KG1 (cell line): ENCODE measurements at regions not wholly inside any gene's neighbourhood (a gene's known extent, or its start where the extent isn't known, plus 50 kb on each side); places are given as distances from the start of the nearest gene placed in this dataset.
"Not testable (repeated sequence)": the region's sequence is repeated elsewhere in the genome, so short reads cannot be mapped to it uniquely, and the experiment has no call there.

Source experiments
- DNase-seq: peaks from one replicate; lab custom pipeline; 2025; lab: John Stamatoyannopoulos, UW

DNA sequence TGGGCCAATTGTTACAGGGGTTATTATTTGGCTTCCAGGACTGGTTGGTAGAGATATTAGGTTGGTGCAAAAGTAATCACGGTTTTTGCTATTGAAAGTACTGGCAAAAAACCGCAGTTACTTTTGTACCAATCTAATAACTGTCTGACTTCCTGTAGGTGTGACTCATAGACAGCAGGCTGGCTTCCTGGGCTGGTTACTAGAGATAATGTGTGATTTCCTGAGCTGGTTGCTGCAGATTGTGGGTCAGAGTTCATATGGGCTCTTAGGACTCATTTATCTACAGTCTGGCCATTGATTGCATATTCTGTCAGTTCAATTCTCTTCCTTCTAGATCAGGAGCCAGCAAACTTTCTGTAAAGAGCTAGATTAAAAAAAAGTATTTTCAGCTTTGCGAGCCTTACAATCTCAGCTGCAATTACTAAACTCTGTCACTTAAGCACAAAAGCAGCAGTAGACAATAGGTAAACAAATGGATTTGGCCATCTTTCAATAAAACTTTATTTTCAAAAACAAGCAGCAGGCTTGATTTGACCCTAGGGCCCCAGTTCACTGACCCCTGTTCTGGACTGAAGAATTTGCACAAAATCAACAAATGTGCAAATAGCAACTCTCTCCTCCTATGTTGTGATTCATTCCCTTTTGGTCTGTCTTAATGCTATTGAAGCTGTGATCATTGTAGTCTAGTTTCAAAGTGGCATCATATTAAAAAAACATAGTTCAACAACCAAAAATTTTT, 50.8 kb upstream of the BOD1L1 start:
- DNase-seq: no peak

DNA sequence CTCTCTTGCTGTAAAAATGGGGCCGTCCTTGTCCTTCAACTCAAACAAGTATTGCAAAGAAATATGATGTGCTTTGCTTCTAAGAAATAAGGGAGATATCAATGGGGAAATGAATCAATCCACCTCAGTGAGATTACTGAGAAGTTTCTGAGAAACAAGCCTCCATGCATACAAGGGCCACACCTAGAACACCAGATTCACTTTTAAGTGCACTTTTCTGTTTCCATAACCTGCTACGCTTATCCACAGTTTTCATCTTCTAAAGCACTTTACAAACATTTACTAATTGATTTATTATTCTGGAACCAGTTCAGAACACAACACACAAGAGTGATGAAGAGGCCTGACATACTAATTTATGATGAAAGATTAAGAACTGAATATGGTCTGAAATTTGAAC, 54.0 kb upstream of the BOD1L1 start:
- no peak for DNase-seq

DNA sequence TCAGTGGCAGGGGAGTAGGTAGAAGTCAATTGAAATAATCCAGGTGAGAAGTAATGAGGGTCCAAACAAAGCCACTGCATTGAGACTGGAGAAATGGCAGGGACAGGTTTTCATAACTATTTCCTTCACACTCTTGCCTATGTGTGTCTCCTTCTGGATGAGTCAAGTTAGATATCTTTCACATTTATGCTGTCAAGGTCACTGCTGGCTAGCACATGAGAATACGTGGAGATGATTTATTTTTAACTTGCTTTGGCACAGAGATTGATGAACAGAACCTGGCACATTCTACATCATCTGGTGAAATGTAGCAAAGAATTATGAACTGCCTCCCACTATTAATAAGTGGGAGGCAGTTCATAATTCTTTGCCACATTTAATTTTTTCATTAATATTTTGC, 66.7 kb upstream of the BOD1L1 start:
- no peak for DNase-seq

DNA sequence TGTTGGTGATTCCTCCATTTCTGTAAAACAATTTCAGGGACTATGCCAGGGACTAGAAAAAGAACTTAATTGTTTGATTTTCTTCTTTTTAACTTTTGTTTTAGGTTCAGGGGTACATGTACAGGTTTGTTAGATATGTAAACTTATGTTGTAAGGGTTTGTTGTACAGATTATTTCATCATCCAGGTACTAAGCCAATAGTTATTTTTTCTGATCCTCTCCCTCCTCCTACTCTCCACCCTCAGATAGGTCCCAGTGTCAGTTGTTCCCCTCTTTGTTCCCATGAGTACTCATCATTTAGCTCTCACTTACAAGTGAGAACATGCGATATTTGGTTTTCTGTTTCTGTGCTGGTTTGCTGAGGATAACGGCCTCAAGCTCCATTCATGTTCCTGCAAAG, 70.8 kb upstream of the BOD1L1 start:
- no peak for DNase-seq

DNA sequence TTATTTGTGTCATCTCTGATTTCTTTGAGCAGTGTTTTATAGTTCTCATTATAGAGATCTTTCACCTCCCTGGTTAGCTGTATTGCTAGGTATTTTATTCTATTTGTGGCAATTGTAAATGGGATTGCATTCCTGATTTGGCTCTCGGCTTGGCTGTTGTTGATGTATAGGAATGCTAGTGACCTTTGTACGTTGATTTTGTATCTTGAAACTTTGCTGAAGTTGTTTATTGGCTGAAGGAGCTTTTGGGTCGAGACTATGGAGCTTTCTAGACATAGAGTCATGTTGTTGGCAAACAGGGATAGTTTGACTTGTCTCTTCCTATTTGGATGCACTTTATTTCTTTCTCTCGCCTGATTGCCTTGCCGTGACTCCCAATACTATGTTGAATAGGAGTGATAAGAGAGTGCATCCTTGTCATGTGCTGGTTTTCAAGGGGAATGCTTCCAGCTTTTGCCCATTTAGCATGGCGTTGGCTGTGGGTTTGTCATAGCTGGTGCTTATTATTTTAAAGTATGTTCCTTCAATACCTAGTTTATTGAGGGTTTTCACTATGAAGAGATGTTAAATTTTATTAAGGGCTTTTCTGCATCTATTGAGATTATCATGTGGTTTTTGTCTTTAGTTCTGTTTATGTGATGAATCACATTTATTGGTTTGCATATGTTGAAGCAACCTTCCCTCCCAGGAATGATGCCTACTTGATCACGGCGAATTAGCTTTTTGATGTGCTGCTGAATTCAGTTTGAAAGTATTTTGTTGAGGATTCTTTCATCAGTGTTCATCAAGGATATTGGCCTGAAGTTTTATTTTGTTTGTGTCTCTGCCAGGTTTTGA, 72.7 kb upstream of the BOD1L1 start:
- no peak for DNase-seq

DNA sequence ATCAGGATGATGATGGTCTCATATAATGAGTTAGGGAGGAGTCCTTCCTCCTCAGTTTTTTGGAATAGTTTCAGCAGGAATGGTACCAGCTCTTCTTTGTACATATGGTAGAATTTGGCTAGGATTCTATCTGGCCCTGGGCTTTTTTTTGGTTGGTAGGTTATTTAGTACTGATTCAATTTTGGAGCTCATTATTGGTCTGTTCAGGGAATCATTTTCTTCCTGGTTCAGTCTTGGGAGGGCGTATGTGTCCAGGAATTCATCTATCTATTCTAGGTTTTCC, 73.3 kb upstream of the BOD1L1 start:
- DNase-seq: not testable (repeated sequence)

DNA sequence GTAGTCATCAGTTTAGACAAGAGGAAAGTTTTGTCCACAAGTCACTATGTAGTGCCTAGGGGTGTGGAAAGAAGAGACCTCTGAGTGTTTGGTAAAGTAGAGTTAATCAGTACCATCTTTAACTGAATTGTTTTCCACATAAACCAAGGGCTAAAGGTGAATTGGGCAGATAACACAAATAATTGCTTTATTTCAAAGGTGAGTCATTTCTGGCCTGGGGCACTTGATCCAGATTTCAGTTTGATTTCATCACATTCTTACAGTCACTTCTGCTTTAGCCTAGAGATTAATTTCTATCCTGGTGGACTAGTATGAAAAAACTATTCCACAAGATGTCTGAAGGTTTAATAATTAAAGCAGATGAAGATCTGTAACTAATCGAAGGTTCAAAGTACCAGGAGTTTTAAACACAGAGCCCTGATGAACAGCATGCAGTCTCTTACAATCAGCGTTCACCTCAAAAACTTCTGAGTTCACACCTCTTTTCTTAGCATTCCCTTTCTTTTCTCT, 74.5 kb upstream of the BOD1L1 start:
- DNase-seq: no peak

DNA sequence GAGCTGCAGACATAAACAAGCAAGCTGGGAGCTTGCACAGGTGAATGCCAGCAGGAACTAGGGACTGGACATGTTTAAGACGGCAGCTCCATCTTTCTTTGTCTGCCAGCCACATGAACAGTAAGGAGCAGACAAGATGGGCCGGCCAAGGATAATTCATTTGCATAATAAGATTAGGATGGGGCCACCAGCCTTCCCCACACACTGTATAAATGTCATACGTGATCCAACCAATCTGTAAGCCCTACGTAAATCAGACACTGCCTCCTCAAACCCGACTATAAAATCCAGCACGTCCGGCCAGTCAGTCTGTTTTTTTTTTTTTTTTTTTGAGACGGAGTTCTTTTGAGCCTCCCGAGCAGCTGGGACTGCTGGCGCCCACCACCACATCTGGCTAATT, 75.6 kb upstream of the BOD1L1 start:
- no peak for DNase-seq

DNA sequence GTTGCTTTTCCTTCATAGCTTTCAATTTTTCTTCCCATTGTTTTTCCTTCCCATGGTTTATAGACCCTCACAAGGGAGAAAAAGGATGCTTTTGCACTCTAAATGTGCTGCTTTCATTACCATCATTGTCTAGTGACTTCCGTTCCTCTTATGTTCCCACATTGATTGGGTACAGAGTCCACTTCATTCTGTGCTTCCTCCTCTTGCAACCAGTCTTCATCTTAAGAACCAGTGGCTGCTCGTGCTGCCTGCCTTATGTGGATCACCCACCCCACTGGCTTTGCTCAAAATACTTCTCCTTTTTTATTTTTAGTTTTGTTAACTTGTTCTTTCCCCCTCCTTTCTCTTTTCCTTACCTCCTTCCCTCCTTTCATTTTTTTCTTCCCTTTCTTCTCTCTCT, 76.5 kb upstream of the BOD1L1 start:
- DNase-seq: peak; percentile 10

DNA sequence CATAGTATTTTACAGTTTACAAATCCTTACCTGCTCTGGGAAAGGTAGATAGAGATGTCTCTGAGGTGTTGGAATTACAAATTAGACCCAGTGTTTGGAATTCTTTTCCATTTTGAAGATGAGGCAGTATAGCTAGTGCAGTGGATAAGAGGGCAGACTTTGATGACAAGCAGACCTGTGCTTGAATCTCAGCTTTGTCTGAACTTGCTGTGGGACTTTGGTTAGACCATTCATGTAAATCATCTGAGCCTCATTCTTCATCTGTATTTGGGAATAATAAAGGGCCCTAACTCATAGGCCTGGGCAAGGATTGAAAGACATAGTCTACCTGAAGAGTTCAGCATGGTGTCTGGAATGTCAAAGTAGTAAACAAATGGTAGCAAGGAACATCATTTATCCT, 77.2 kb upstream of the BOD1L1 start:
- DNase-seq: no peak

DNA sequence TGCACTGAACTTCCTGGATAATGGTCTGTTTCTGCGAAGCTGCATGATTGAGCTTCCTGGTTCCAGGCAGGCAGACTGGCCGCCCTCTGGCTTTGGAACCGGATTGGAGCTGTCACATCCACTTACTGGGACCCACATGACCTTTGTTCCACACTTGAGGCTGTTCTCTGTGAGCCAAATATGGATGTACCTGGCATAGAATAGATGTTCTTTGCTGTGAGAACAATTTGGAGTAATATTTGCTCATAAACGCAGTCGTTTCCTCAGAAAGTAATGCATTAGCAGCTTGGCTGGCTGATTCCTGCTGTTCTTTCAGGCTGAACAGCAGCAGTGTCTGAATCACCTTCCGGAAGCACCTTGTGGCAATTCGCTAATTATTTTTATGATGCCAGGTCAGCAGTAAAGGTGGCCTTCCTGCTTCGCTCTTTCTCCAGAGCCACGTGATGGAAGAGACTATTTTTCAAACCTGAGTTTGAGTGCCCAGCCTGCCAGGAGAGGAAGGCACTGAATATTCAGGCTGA, 78.1 kb upstream of the BOD1L1 start:
- DNase-seq: no peak

DNA sequence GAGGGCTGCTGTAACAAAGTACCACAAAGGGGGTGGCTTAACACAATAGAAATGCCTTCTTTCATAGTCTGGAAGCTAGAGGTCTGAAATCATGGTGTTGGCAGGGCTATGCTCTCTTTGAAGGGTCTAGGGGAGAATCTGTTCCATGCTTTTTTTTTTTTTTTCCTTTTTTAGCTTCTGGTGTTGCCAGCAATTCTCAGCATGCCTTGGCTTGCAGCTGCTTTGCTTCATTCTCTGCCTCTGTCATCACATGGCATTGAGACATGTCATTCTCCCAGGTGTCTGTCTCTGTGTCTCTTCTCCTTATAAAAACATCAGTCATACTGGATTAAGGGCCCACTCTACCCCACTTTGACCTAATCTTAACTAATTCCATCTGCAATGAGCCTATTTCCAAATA, 78.6 kb upstream of the BOD1L1 start:
- no peak for DNase-seq

DNA sequence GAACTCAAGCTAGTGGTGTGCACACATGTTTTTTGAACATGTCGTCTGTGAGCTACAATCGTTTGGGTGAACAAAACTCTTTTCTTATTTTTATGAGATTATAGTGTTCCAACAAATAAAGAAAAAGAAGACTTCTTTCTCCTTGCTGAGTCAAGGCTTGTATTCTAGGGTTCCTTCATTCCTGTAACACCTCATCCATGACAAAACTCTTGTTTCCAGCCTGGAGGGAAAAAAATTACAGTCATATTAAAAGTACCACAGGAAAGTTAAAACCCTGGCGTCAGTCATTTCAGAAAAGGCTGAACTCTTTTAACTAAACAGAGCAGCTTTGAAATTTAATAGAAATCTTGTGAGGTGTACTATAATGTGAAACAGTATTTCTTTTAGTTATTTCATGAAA, 79.2 kb upstream of the BOD1L1 start:
- DNase-seq: no peak

DNA sequence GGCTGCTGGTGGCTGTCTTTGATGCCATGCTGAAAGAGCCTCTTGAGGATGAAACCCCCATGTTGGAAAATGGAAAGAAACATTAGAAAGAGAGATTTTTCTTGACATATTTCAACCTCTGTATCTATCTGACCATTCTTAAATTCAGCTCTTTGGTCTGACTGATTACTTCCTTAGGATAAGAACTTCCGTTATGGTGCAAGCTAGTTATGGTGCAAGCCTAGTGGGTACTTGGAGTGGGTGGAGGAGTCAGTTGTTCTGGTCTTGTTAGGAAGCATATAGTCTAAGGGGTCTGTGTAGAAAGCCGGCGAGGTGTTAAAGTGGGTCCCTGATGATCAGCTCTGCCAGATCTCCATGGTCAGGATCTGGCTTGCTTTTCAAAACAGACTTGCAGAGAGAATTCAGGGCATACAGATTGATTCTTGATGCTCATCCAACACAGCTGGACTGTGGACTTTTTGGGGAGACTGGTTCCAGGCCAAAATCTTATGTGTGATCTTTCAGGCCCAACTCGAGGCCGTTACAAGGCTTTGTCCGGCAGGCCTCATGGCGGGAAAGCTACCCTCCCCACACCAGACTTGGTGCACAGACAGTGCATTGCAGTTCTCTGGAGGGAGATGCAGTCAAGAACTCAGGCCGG, 82.8 kb upstream of the BOD1L1 start:
- DNase-seq: no peak

DNA sequence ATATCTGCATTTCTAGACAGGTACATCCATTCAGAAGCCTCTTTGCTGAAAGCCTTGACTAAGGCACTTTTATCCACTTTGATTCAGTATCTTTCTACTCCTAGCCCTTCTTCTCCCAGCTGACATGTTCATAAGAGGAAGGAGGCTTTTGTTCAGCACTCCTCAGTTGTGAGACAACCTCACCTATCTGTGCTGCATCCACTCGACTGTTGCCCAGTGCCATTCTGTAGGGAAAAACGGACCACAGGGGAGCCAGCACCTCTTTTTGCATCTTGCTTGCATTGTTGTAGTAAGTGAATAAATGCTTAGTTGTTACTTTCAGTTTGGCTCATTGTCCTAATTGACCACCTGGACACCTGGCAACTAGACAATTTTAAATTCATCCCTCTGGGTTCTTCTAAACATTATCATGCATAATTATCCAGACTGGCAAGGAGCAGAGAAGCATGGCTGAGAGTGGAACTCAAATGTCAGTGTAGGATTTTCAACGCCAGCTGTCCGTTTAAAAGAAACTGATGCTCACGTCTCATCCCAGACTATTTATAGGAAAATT, 83.8 kb upstream of the BOD1L1 start:
- DNase-seq: no peak

DNA sequence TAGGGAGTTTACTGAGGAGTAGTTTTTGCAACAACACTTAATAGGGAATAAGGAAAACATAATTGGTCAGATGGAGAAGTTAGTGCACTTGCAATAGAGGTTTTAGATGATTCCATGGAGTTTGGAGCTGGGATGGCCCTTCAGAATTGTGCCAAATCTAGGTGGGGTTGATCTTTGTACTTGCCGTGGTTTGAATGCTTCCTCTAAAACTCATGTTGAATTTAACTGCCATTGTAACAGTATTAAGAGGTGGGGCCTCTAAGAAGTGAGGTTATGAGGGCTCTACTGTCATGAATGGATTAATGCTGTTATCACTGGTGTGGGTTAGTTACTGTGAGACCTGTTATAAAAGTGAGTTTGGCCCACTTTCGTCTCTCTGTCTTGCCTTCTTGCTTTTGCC, 94.4 kb upstream of the BOD1L1 start:
- DNase-seq: no peak

DNA sequence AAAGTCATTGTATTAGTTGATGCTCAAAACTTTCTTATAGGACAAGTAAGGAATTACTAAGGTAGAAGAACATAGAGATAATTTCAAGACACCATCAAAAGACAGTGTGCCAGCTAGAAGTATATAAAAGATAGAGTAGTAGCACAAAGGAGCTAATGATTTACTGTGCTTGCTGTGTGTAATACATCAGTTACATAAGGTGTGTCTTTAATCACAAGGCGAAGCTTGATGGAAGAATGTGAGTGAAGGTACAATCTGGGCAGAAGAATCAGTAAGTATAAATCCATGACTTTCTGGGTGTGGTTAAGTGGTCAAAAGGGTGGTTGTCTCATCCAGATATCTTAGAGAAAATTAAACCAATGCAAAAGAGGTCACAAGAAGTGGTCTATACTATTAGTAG, 95.1 kb upstream of the BOD1L1 start:
- DNase-seq: no peak

DNA sequence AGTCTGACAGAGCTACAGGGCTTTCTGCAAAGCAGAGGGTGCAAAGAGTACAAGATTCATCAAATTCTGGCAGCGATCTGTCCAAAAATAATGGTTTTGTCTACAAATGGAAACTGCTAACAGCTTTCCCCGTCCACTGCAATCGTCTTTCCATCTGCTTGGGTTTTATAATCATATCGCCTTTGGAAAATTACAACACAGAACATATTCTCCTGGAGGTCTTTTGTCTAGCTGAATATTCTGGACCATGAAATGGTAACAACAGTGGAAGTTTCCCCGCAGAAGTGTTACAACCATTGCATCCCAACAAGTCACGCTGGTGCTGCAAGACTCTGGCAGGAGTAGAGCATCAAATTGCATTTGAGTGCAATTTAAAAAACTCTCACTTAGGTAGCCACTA, 101.2 kb upstream of the BOD1L1 start:
- no peak for DNase-seq

DNA sequence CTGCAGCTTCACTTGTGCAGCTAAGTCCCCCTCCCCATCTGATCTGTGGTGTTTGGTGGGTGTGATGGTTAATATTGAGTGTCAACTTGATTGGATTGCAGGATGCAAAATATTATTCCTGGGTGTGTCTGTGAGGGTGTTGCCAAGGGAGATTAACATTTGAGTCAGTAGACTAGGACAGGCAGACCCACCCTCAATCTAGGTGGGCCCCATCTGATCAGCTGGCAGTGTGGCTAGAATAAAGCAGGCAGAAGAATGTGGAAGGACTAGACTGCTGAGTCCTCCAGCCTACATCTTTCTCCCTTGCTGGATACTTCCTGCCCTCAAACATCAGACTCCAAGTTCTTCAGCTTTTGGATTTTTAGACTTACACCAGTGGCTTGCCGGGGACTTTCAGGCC, 103.5 kb upstream of the BOD1L1 start:
- no peak for DNase-seq

DNA sequence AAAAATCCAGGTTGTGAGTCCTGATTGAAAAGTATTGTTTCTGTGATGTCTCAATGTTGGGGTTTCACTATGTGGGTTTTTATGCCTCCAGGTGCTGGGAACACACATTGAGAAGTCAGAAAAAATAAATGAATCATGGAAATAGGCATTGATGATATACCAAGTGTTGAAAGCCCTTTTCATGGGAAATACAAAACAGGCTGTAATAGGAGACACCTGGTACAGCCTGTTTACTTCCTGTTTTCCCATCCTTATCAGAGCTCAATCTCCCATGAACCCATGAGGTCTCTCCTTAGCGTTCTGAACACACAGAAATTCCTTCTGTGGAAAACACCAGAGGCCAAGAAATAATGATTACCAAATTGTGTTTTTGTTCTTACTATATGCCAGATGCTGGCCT, 106.3 kb upstream of the BOD1L1 start:
- no peak for DNase-seq

DNA sequence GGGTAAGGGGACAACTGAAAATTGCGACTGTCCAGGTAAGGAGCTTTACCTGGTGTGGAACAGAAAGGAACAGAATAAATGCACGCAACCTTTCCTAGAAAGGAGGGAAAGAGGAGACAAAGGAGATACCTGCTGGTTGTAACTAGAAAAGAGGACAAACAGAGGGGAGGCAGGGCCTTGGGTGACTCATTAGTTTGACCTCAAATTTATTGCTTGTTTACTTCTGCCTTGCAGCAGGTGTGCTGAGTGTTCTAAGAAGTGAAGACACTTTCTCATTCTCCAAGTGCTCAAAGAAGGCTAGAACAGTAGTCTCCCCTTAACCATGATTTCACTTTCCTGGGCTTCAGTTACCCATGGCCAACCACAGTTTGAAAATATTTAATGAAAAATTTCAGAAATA, 123.1 kb upstream of the BOD1L1 start:
- DNase-seq: no peak

DNA sequence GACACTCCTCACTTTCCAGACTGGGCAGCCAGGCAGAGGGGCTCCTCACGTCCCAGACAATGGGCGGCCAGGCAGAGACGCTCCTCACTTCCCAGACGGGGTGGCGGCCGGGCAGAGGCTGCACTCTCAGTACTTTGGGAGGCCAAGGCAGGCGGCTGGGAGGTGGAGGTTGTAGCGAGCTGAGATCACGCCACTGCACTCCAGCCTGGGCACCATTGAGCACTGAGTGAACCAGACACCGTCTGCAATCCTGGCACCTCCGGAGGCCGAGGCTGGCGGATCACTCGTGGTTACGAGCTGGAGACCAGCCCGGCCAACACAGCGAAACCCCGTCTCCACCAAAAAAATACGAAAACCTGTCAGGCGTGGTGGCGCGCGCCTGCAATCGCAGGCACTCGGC, 134.1 kb upstream of the BOD1L1 start:
- not testable (repeated sequence) for DNase-seq

DNA sequence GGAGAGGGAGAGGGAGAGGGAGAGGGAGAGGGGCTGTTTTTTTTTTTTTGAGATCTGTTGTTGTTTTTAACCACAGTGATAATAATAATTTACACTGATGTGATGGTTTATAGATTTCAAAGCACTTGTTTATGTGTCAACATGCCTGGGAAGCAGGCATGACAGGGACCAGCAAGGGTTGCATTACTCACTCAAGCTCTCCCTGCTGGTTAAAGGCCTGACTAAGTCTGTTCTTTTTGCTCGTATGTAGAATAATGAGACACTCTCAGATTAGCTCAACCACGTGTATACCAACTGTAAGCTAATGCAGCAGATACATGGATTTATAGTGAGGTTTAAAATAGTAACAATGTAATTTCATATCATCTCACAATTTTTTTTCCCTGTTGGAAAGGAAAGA, 134.6 kb upstream of the BOD1L1 start:
- DNase-seq: no peak
